ENCODE measurements at regions not wholly inside any gene's neighbourhood (a gene's known extent, or its start where the extent isn't known, plus 50 kb on each side); places are given as distances from the start of the nearest gene placed in this dataset.
"Not testable (repeated sequence)": the region's sequence is repeated elsewhere in the genome, so short reads cannot be mapped to it uniquely, and the experiment has no call there.

- not testable (repeated sequence) for TF ChIP-seq POLR2AphosphoS5 (IDR thresholded peaks at IDR 0.05; ENCODE audit: low read depth); CTCF (conservative IDR thresholded peaks at IDR 0.05; ENCODE audit: low read depth in 2 of 2); ZNF331 (CRISPR knock-in tag; IDR thresholded peaks at IDR 0.05; ENCODE audit: low read depth); EZH2 (IDR thresholded peaks at IDR 0.05; ENCODE audit: low read depth, unreplicated experiment)
Observed at GRCh38 chr9:97233009-97233400, 74.5 kb upstream of the CCDC180 start.
